Tibial artery (tissue), 4 donors: ENCODE measurements at regions not wholly inside any gene's neighbourhood (a gene's known extent, or its start where the extent isn't known, plus 50 kb on each side); places are given as distances from the start of the nearest gene placed in this dataset.

Experiments used
- DNase-seq, 2 donors: peaks; one replicate each; pipeline ENCODE4 v3.0.0-alpha.2; 2019
- H3K27ac ChIP-seq, 2 donors: fragments of 200-600 bp; sonication (generic) in 1 of 2; 1 replicate in 1 of 2; 2 replicates in 1 of 2; pipeline ENCODE4 v1.5.1; 2018 to 2019; ENCODE audit warnings: mild to moderate bottlenecking in 1 of 2
- H3K27me3 ChIP-seq, 2 donors: fragments of 200-600 bp; sonication (generic) in 1 of 2; one replicate each; pipeline versions ENCODE4 v1.5.1 to v1.6.0; 2016 to 2019
- H3K36me3 ChIP-seq, 3 donors: fragments of 200-600 bp; sonication (generic) in 2 of 3; one replicate each; pipeline ENCODE4 v1.5.1; 2016 to 2019; ENCODE audit warnings: mild to moderate bottlenecking in 2 of 3
- H3K4me1 ChIP-seq, 4 donors: fragments of 200-600 bp; sonication (generic) in 2 of 4; 1 replicate in 3 of 4; 2 replicates in 1 of 4; pipeline ENCODE4 v1.5.1; 2016 to 2019
- H3K4me3 ChIP-seq, 2 donors: fragments of 200-600 bp; sonication (generic) in 1 of 2; 1 replicate in 1 of 2; 2 replicates in 1 of 2; pipeline ENCODE4 v1.5.1; 2018 to 2019; ENCODE audit warnings: mild to moderate bottlenecking in 2 of 2
- H3K9me3 ChIP-seq, 3 donors: fragments of 200-600 bp; sonication (generic) in 1 of 3; one replicate each; pipeline ENCODE4 v1.5.1; 2016 to 2019
- intact Hi-C: fragments of 100-400 bp; cut with DNase I; formaldehyde crosslinking; loops from one replicate; pipeline ENCODE4 v1.15.0; 2023; ENCODE audit warnings: low total_unique reads
- TF ChIP-seq, protein P1 (sequence below), 2 experiments: fragments of 200-600 bp in 1 of 2; fragments of 450-650 bp in 1 of 2; IDR thresholded peaks; one replicate each; pipeline ENCODE4 v1.5.1; 2017 to 2019; ENCODE audit warnings: antibody characterized with exemption in 2 of 2, mild to moderate bottlenecking in 1 of 2, moderate library complexity in 1 of 2

DNA sequence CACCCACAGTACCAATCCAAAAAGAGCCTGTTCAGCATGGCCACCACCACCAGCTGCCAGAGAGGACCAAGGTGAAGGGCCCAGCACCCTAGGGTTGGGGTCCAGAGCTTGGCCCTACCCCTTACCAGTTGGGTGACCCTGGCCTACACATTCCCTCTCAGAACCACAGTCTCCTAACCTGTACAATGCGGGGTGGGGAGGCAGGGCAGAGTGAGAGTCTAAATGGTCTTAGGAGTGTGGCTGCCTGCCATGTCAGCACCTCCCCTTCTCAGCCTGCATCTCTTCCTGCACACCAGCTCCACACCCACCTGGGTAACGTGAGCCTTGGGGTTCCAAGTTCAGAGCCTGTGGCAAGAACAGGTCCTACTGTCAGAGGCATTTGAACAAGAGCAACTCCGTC, 92.2 kb downstream of the C5orf15 start:
- intact Hi-C loops, result no loop called here
- Histone ChIP-seq H3K4me1 (no peaks in the 10 kb centered on the region), H3K27ac (no peak overlapping the region), H3K36me3 (no peaks in the 10 kb centered on the region), H3K4me3 (no peak overlapping the region), H3K27me3 (no peaks in the 10 kb centered on the region), H3K9me3 (peaks cover 0 to 7% (median 0%) of the 10 kb centered on the region in 3 donors)
- DNase-seq, result no peak
- TF ChIP-seq, protein P1, sequence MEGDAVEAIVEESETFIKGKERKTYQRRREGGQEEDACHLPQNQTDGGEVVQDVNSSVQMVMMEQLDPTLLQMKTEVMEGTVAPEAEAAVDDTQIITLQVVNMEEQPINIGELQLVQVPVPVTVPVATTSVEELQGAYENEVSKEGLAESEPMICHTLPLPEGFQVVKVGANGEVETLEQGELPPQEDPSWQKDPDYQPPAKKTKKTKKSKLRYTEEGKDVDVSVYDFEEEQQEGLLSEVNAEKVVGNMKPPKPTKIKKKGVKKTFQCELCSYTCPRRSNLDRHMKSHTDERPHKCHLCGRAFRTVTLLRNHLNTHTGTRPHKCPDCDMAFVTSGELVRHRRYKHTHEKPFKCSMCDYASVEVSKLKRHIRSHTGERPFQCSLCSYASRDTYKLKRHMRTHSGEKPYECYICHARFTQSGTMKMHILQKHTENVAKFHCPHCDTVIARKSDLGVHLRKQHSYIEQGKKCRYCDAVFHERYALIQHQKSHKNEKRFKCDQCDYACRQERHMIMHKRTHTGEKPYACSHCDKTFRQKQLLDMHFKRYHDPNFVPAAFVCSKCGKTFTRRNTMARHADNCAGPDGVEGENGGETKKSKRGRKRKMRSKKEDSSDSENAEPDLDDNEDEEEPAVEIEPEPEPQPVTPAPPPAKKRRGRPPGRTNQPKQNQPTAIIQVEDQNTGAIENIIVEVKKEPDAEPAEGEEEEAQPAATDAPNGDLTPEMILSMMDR (IDR thresholded peaks at IDR 0.05), result no peak

GRCh38 chr5:133875179-133875578, 93.2 kb downstream of the C5orf15 start:
- Histone ChIP-seq H3K27me3 (no peaks in the 10 kb centered on the region), H3K27ac (no peak overlapping the region), H3K9me3 (peaks cover 0 to 7% (median 0%) of the 10 kb centered on the region in 3 donors), H3K4me1 (no peaks in the 10 kb centered on the region), H3K4me3 (no peak overlapping the region), H3K36me3 (no peaks in the 10 kb centered on the region)
- DNase-seq, result no peak
- intact Hi-C loops, result no loop called here
- TF ChIP-seq, protein P1 (IDR thresholded peaks at IDR 0.05), result no peak

DNA sequence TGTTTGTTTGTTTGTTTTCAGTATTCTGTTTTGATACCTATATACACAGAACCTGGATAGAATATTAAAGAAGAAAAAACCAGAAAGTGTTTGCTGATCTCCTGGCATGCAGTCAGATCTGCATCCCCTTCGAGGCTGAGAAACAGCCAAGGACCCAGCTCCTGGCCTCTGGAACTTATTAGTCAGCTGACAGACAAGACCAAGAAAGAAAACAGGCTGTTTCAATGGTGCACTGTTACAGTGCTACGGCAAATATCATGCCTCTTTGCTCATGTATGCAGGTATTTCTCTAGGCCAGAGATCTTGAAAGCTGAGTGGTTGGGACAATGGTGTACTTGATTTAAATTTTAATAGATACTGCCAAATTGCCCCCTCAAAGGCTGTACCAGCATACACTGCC, 95.0 kb downstream of the C5orf15 start:
- no peaks in the 10 kb centered on the region for H3K36me3 ChIP-seq
- H3K4me3 ChIP-seq, result no peak overlapping the region
- peaks cover 0 to 7% (median 3%) of the 10 kb centered on the region in 4 donors for H3K4me1 ChIP-seq
- no peak overlapping the region for H3K27ac ChIP-seq
- TF ChIP-seq, protein P1 (IDR thresholded peaks at IDR 0.05), result no peak
- no peak for DNase-seq
- no peaks in the 10 kb centered on the region for H3K27me3 ChIP-seq
- H3K9me3 ChIP-seq, result peaks cover 0 to 7% (median 0%) of the 10 kb centered on the region in 3 donors
- intact Hi-C loops, result no loop called here

GRCh38 chr5:133870661-133871060, 97.8 kb downstream of the C5orf15 start:
- Histone ChIP-seq H3K27me3 (no peaks in the 10 kb centered on the region), H3K4me3 (no peak overlapping the region), H3K4me1 (peaks cover 0 to 7% (median 3%) of the 10 kb centered on the region in 4 donors), H3K9me3 (no peaks in the 10 kb centered on the region), H3K27ac (no peak overlapping the region), H3K36me3 (no peaks in the 10 kb centered on the region)
- intact Hi-C loops, result no loop called here
- TF ChIP-seq, protein P1 (IDR thresholded peaks at IDR 0.05), result no peak
- no peak for DNase-seq

- DNase-seq, result peak; percentile 32 to 85
- peak overlapping the region; percentile 16 to 22 for H3K4me3 ChIP-seq
Measured at GRCh38 chr5:133869519-133870335, 98.7 kb downstream of the C5orf15 start.

More at GRCh38 chr5:133869519-133870335, 98.7 kb downstream of the C5orf15 start:
- TF ChIP-seq, protein P1 (IDR thresholded peaks at IDR 0.05), result no peak
- Histone ChIP-seq H3K36me3 (no peaks in the 10 kb centered on the region), H3K27me3 (no peaks in the 10 kb centered on the region), H3K9me3 (no peaks in the 10 kb centered on the region), H3K27ac (peak overlapping the region in 1 of 2 donors; percentile 41), H3K4me1 (peaks cover 0 to 7% (median 3%) of the 10 kb centered on the region in 4 donors)
- intact Hi-C loops, result loop anchor here (10.0 kb wide), 2 partner anchors 445 to 755 kb away; no protein-coding TSS in a partner anchor
